GM18870 (cell line): ENCODE measurements at regions not wholly inside any gene's neighbourhood (a gene's known extent, or its start where the extent isn't known, plus 50 kb on each side); places are given as distances from the start of the nearest gene placed in this dataset.
"Not testable (repeated sequence)": the region's sequence is repeated elsewhere in the genome, so short reads cannot be mapped to it uniquely, and the experiment has no call there.

Source experiments
- ATAC-seq: cut with Tn5 transposase; IDR thresholded peaks from one replicate; pipeline ENCODE4 v1.9.1; 2021; ENCODE audit warnings: moderate library complexity; ENCODE audit not compliant: unreplicated experiment

- ATAC-seq, result no peak
These were observed 130.8 kb upstream of the DPP6 start for GRCh38 chr7:153921408-153921807.

- ATAC-seq, result no peak
These were observed 121.5 kb upstream of the DPP6 start for GRCh38 chr7:153930696-153931095.

GRCh38 chr7:153934048-153934447 lies 118.2 kb upstream of the DPP6 start:
- no peak for ATAC-seq

GRCh38 chr7:153934629-153935028 lies 117.6 kb upstream of the DPP6 start:
- no peak for ATAC-seq

- ATAC-seq, result no peak
These were observed 117.1 kb upstream of the DPP6 start for GRCh38 chr7:153935095-153935494.

- no peak for ATAC-seq
These were observed 113.7 kb upstream of the DPP6 start for GRCh38 chr7:153938451-153938850.

GRCh38 chr7:153939177-153939576 lies 113.0 kb upstream of the DPP6 start:
- no peak for ATAC-seq

GRCh38 chr7:153939654-153940053 lies 112.5 kb upstream of the DPP6 start:
- ATAC-seq, result no peak

- no peak for ATAC-seq
These were observed 111.1 kb upstream of the DPP6 start for GRCh38 chr7:153941061-153941460.

- ATAC-seq, result no peak
These were observed 110.2 kb upstream of the DPP6 start for GRCh38 chr7:153942036-153942435.

- ATAC-seq, result no peak
These were observed 108.7 kb upstream of the DPP6 start for GRCh38 chr7:153943457-153943856.

- no peak for ATAC-seq
These were observed 108.3 kb upstream of the DPP6 start for GRCh38 chr7:153943861-153944260.

- no peak for ATAC-seq
These were observed 104.1 kb upstream of the DPP6 start for GRCh38 chr7:153948060-153948459.

GRCh38 chr7:153951316-153951715 lies 100.9 kb upstream of the DPP6 start:
- no peak for ATAC-seq

GRCh38 chr7:153954477-153954876 lies 97.7 kb upstream of the DPP6 start:
- no peak for ATAC-seq

- ATAC-seq, result not testable (repeated sequence)
These were observed 94.5 kb upstream of the DPP6 start for GRCh38 chr7:153957677-153958076.

- not testable (repeated sequence) for ATAC-seq
These were observed 93.8 kb upstream of the DPP6 start for GRCh38 chr7:153958381-153958780.

- ATAC-seq, result not testable (repeated sequence)
These were observed 93.4 kb upstream of the DPP6 start for GRCh38 chr7:153958789-153959188.

GRCh38 chr7:153964481-153965112 lies 87.6 kb upstream of the DPP6 start:
- ATAC-seq, result not testable (repeated sequence)

- not testable (repeated sequence) for ATAC-seq
These were observed 83.2 kb upstream of the DPP6 start for GRCh38 chr7:153969016-153969415.

- not testable (repeated sequence) for ATAC-seq
These were observed 77.6 kb upstream of the DPP6 start for GRCh38 chr7:153974603-153975002.

- not testable (repeated sequence) for ATAC-seq
These were observed 75.5 kb upstream of the DPP6 start for GRCh38 chr7:153976745-153977144.

- not testable (repeated sequence) for ATAC-seq
These were observed 69.0 kb upstream of the DPP6 start for GRCh38 chr7:153983186-153983585.
